HepG2 (cell line): ENCODE measurements at regions not wholly inside any gene's neighbourhood (a gene's known extent, or its start where the extent isn't known, plus 50 kb on each side); places are given as distances from the start of the nearest gene placed in this dataset.
A peak's percentile ranks its signal among the peaks of the same experiment; 100 is the strongest.

Source experiments
- ARNT2 ChIP-seq: sonication (generic); formaldehyde crosslinking; IDR thresholded peaks from 2 replicates; pipeline ENCODE4 v1.8.0; 2022; ENCODE audit warnings: mild to moderate bottlenecking, low read depth, missing genetic modification reagents, moderate library complexity
- ATM ChIP-seq: fragments of 450-650 bp; IDR thresholded peaks from 2 replicates; pipeline ENCODE4 v1.7.1; 2017; ENCODE audit warnings: mild to moderate bottlenecking, borderline replicate concordance
- DMAP1 ChIP-seq: IDR thresholded peaks from 2 replicates; pipeline ENCODE4 v1.6.1; 2016
- HES4 ChIP-seq: sonication (generic); formaldehyde crosslinking; IDR thresholded peaks from 2 replicates; pipeline ENCODE4 v1.9.0; 2021; ENCODE audit warnings: mild to moderate bottlenecking, missing genetic modification reagents, borderline replicate concordance
- HOXD1 ChIP-seq: sonication (generic); formaldehyde crosslinking; IDR thresholded peaks from 2 replicates; pipeline ENCODE4 v1.5.0; 2020; ENCODE audit warnings: missing genetic modification reagents
- NFYB ChIP-seq: sonication (generic); formaldehyde crosslinking; IDR thresholded peaks from 2 replicates; pipeline ENCODE4 v1.4.0; 2020; ENCODE audit warnings: missing genetic modification reagents
- PRMT3 ChIP-seq: sonication (generic); formaldehyde crosslinking; IDR thresholded peaks from 2 replicates; pipeline ENCODE4 v1.8.1; 2022; ENCODE audit warnings: low read depth, mild to moderate bottlenecking, moderate library complexity, missing genetic modification reagents, borderline replicate concordance
- RARA ChIP-seq: IDR thresholded peaks from 2 replicates; pipeline ENCODE4 v1.6.1; 2016; ENCODE audit warnings: missing genetic modification reagents, missing compliant biosample characterization
- RFX3 ChIP-seq: IDR thresholded peaks from 2 replicates; pipeline ENCODE4 v1.6.1; 2016; ENCODE audit warnings: missing biosample characterization, missing genetic modification reagents
- SAFB2 ChIP-seq: sonication (generic); formaldehyde crosslinking; IDR thresholded peaks from 2 replicates; pipeline ENCODE4 v1.5.1; 2020; ENCODE audit warnings: missing genetic modification reagents, low read depth, mild to moderate bottlenecking, borderline replicate concordance
- SETDB1 ChIP-seq: sonication (generic); formaldehyde crosslinking; IDR thresholded peaks from 2 replicates; pipeline ENCODE4 v1.5.1; 2020; ENCODE audit warnings: missing genetic modification reagents, mild to moderate bottlenecking, borderline replicate concordance
- THYN1 ChIP-seq: sonication (generic); formaldehyde crosslinking; IDR thresholded peaks from 2 replicates; pipeline ENCODE4 v1.8.1; 2023; ENCODE audit warnings: low read depth, mild to moderate bottlenecking, moderate library complexity, missing genetic modification reagents, borderline replicate concordance
- TOPORS ChIP-seq: sonication (generic); formaldehyde crosslinking; IDR thresholded peaks from 2 replicates; pipeline ENCODE4 v1.8.0; 2023; ENCODE audit warnings: mild to moderate bottlenecking, missing genetic modification reagents
- ZMYM2 ChIP-seq: sonication (generic); formaldehyde crosslinking; IDR thresholded peaks from 2 replicates; pipeline ENCODE4 v1.8.0; 2022; ENCODE audit warnings: mild to moderate bottlenecking, missing genetic modification reagents
- ZNF33B ChIP-seq: sonication (generic); formaldehyde crosslinking; IDR thresholded peaks from 2 replicates; pipeline ENCODE4 v1.5.1; 2020; ENCODE audit warnings: mild to moderate bottlenecking, missing genetic modification reagents
- ZNF383 ChIP-seq: sonication (generic); formaldehyde crosslinking; IDR thresholded peaks from 2 replicates; pipeline ENCODE4 v1.4.0; 2020; ENCODE audit warnings: missing genetic modification reagents, mild to moderate bottlenecking, borderline replicate concordance
- ZNF614 ChIP-seq: IDR thresholded peaks from 2 replicates; pipeline ENCODE4 v1.6.1; 2018; ENCODE audit warnings: missing biosample characterization, missing genetic modification reagents, inconsistent platforms, borderline replicate concordance
- ZNF7 ChIP-seq: IDR thresholded peaks from 2 replicates; pipeline ENCODE4 v1.6.1; 2016; ENCODE audit warnings: missing biosample characterization, missing genetic modification reagents
- TF ChIP-seq, protein P1 (sequence below): sonication (generic); formaldehyde crosslinking; IDR thresholded peaks from 2 replicates; pipeline ENCODE4 v1.4.0; 2020; ENCODE audit warnings: missing genetic modification reagents
- TF ChIP-seq, protein P2 (sequence below): sonication (generic); formaldehyde crosslinking; IDR thresholded peaks from 2 replicates; pipeline ENCODE4 v1.9.0; 2022; ENCODE audit warnings: low read depth, missing genetic modification reagents
- TF ChIP-seq, protein P3 (sequence below): sonication (generic); formaldehyde crosslinking; IDR thresholded peaks from 2 replicates; pipeline ENCODE4 v1.5.0; 2020; ENCODE audit warnings: mild to moderate bottlenecking, missing genetic modification reagents, moderate library complexity

DNA sequence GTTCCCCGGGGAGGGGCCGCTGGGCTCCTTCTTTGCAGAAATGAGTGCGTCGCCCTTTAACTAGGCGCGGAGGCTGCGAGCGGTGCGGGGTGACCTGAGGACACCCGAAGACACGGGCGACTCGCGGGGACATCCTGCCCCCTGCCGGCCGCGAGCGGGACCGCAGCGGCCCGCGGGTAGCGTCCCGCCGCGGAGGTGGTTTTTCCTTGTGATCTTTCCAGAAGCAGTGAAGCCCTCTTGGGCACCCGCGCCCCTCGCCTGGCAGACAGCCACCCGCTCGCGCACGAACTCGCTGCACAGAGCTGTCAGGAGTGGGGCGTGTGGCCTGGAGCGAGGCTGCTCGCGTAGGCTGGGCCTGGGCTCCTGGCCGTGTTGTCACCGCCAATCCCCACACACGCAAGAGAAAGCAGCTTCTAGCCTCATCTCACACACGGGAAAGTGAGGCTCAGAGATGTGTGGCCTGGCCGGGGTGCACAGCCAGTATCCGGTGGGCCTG, 67.2 kb downstream of the DIO3 start (continued):
- TF ChIP-seq, protein P1, sequence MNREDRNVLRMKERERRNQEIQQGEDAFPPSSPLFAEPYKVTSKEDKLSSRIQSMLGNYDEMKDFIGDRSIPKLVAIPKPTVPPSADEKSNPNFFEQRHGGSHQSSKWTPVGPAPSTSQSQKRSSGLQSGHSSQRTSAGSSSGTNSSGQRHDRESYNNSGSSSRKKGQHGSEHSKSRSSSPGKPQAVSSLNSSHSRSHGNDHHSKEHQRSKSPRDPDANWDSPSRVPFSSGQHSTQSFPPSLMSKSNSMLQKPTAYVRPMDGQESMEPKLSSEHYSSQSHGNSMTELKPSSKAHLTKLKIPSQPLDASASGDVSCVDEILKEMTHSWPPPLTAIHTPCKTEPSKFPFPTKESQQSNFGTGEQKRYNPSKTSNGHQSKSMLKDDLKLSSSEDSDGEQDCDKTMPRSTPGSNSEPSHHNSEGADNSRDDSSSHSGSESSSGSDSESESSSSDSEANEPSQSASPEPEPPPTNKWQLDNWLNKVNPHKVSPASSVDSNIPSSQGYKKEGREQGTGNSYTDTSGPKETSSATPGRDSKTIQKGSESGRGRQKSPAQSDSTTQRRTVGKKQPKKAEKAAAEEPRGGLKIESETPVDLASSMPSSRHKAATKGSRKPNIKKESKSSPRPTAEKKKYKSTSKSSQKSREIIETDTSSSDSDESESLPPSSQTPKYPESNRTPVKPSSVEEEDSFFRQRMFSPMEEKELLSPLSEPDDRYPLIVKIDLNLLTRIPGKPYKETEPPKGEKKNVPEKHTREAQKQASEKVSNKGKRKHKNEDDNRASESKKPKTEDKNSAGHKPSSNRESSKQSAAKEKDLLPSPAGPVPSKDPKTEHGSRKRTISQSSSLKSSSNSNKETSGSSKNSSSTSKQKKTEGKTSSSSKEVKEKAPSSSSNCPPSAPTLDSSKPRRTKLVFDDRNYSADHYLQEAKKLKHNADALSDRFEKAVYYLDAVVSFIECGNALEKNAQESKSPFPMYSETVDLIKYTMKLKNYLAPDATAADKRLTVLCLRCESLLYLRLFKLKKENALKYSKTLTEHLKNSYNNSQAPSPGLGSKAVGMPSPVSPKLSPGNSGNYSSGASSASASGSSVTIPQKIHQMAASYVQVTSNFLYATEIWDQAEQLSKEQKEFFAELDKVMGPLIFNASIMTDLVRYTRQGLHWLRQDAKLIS: no peak
- TF ChIP-seq THYN1 (CRISPR knock-in tag) (no peak), HOXD1 (CRISPR knock-in tag) (0 out of 2 replicates have a peak, but pooled peaks have one; percentile 26), HES4 (CRISPR knock-in tag) (0 out of 2 replicates have a peak, but pooled peaks have one; percentile 17), SETDB1 (CRISPR knock-in tag) (no peak), SAFB2 (no peak), DMAP1 (CRISPR knock-in tag) (no peak), ZMYM2 (CRISPR knock-in tag) (no peak), ATM (no peak), RARA (CRISPR knock-in tag) (peak; percentile 36; the same call in 1 of the 2 replicates), RFX3 (CRISPR knock-in tag) (no peak), ZNF614 (CRISPR knock-in tag) (no peak), ZNF383 (CRISPR knock-in tag) (no peak), NFYB (CRISPR knock-in tag) (no peak), ARNT2 (peak; percentile 34; the same call in 1 of the 2 replicates), ZNF7 (CRISPR knock-in tag) (no peak), PRMT3 (CRISPR knock-in tag) (no peak), TOPORS (CRISPR knock-in tag) (no peak), ZNF33B (no peak; the same call in 1 of the 2 replicates)
- TF ChIP-seq, protein P2, sequence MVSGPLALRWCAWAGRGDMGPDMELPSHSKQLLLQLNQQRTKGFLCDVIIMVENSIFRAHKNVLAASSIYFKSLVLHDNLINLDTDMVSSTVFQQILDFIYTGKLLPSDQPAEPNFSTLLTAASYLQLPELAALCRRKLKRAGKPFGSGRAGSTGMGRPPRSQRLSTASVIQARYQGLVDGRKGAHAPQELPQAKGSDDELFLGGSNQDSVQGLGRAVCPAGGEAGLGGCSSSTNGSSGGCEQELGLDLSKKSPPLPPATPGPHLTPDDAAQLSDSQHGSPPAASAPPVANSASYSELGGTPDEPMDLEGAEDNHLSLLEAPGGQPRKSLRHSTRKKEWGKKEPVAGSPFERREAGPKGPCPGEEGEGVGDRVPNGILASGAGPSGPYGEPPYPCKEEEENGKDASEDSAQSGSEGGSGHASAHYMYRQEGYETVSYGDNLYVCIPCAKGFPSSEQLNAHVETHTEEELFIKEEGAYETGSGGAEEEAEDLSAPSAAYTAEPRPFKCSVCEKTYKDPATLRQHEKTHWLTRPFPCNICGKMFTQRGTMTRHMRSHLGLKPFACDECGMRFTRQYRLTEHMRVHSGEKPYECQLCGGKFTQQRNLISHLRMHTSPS (CRISPR knock-in tag): no peak
- TF ChIP-seq, protein P3, sequence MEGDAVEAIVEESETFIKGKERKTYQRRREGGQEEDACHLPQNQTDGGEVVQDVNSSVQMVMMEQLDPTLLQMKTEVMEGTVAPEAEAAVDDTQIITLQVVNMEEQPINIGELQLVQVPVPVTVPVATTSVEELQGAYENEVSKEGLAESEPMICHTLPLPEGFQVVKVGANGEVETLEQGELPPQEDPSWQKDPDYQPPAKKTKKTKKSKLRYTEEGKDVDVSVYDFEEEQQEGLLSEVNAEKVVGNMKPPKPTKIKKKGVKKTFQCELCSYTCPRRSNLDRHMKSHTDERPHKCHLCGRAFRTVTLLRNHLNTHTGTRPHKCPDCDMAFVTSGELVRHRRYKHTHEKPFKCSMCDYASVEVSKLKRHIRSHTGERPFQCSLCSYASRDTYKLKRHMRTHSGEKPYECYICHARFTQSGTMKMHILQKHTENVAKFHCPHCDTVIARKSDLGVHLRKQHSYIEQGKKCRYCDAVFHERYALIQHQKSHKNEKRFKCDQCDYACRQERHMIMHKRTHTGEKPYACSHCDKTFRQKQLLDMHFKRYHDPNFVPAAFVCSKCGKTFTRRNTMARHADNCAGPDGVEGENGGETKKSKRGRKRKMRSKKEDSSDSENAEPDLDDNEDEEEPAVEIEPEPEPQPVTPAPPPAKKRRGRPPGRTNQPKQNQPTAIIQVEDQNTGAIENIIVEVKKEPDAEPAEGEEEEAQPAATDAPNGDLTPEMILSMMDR (CRISPR knock-in tag): peak; percentile 96
